GM12878 (cell line): ENCODE measurements at regions not wholly inside any gene's neighbourhood (a gene's known extent, or its start where the extent isn't known, plus 50 kb on each side); places are given as distances from the start of the nearest gene placed in this dataset.

Experiments used
- ATAC-seq: fragments of 200-7000 bp; cut with Tn5 transposase; 3 replicates; pipeline ENCODE4 v1.9.1; 2020; ENCODE audit warnings: mild to moderate bottlenecking, moderate library complexity
- BruUV-seq: library from RNA; stranded (reverse); fragments of 400-500 nt; replicated peaks from 2 replicates; lab custom pipeline; 2021; lab: Mats Ljungman, UMichigan
- CTCF ChIA-PET: fragments of 300-600 bp; sonication (Branson Sonifier 250); formaldehyde crosslinking; extraction: SDS; loops from one replicate; lab custom pipeline; 2021; ENCODE audit warnings: inconsistent platforms; lab: Yijun Ruan, JAX
- POLR2A ChIA-PET: fragments of 350-600 bp; formaldehyde crosslinking; extraction: SDS; loops from one replicate; lab custom pipeline; 2021; ENCODE audit warnings: inconsistent platforms; lab: Charles Lee
- RAD21 ChIA-PET: fragments of 300-600 bp; sonication (Branson Sonifier 250); formaldehyde crosslinking; loops from one replicate; lab custom pipeline; 2023; ENCODE audit warnings: antibody characterized with exemption; ENCODE audit not compliant: unreplicated experiment; lab: Charles Lee
- SMC1A ChIA-PET: fragments of 300-600 bp; sonication (Branson Sonifier 250); formaldehyde crosslinking; loops from one replicate; lab custom pipeline; 2023; ENCODE audit not compliant: unreplicated experiment, uncharacterized antibody; lab: Charles Lee
- DNase-seq: peaks from one replicate; pipeline ENCODE4 v3.0.0-alpha.2; 2011; ENCODE audit warnings: low read depth, low spot score
- FAIRE-seq: peaks from 3 replicates; lab custom pipeline; 2011; peaks lifted over from hg19 to GRCh38; lab: Jason Lieb, UNC
- H2AFZ ChIP-seq: 2 replicates; pipeline ENCODE4 v1.6.0; 2011; ENCODE audit warnings: low read depth, low read length, control low read depth; ENCODE audit not compliant: control insufficient read depth
- H3K27ac ChIP-seq: 2 replicates; pipeline ENCODE4 v1.5.1; 2011; ENCODE audit warnings: control low read depth; ENCODE audit not compliant: control insufficient read depth, insufficient read depth
- H3K27me3 ChIP-seq, 2 experiments: replicated peaks in 1 of 2; 2 replicates each; pipeline versions ENCODE4 v1.6.0 to v1.6.1; 2011; ENCODE audit warnings: low read length in 1 of 2; ENCODE audit not compliant: control insufficient read depth in 2 of 2, insufficient read depth in 2 of 2
- H3K36me3 ChIP-seq, 2 experiments: 2 replicates each; pipeline ENCODE4 v1.5.1; 2011; ENCODE audit warnings: low read length in 1 of 2; ENCODE audit not compliant: control insufficient read depth in 2 of 2, insufficient read depth in 2 of 2
- H3K4me1 ChIP-seq: 2 replicates; pipeline ENCODE4 v1.6.1; 2011; ENCODE audit warnings: mild to moderate bottlenecking, low read length, moderate library complexity, mixed read lengths; ENCODE audit not compliant: control insufficient read depth, insufficient read depth
- H3K4me2 ChIP-seq: 2 replicates; pipeline ENCODE4 v1.6.0; 2011; ENCODE audit warnings: control low read depth; ENCODE audit not compliant: control insufficient read depth, insufficient read depth
- H3K4me3 ChIP-seq: fragments of 200-600 bp; sonication (generic); 2 replicates; pipeline ENCODE4 v1.5.1; 2016
- H3K79me2 ChIP-seq: 2 replicates; pipeline ENCODE4 v1.6.0; 2011; ENCODE audit warnings: low read length; ENCODE audit not compliant: control insufficient read depth, insufficient read depth
- H3K9ac ChIP-seq: 2 replicates; pipeline ENCODE4 v1.8.0; 2011; ENCODE audit warnings: low read length, control low read depth, mixed read lengths; ENCODE audit not compliant: control insufficient read depth, insufficient read depth
- H3K9me3 ChIP-seq: replicated peaks from 3 replicates; pipeline ENCODE4 v1.5.1; 2011; ENCODE audit warnings: mild to moderate bottlenecking, low read length; ENCODE audit not compliant: control insufficient read depth, insufficient read depth
- H4K20me1 ChIP-seq: 2 replicates; pipeline ENCODE4 v1.6.0; 2011; ENCODE audit not compliant: control insufficient read depth, insufficient read depth
- DPF2 ChIP-seq: fragments of 450-650 bp; IDR thresholded peaks from 2 replicates; pipeline ENCODE4 v1.6.1; 2017; ENCODE audit warnings: mild to moderate bottlenecking
- HCFC1 ChIP-seq: fragments of 150-350 bp; IDR thresholded peaks from 2 replicates; pipeline ENCODE4 v1.6.1; 2014; ENCODE audit warnings: low read length
- NFYA ChIP-seq: IDR thresholded peaks from 2 replicates; pipeline ENCODE4 v1.6.1; 2011; ENCODE audit warnings: low read depth, mild to moderate bottlenecking, low read length, improper control_type of control experiment, borderline replicate concordance
- PBX3 ChIP-seq: IDR thresholded peaks from 2 replicates; pipeline ENCODE4 v1.6.1; 2011; ENCODE audit warnings: mild to moderate bottlenecking, low read depth, low read length, moderate library complexity; ENCODE audit not compliant: insufficient replicate concordance
- SUPT20H ChIP-seq: IDR thresholded peaks from 2 replicates; pipeline ENCODE4 v1.6.1; 2011; ENCODE audit warnings: low read depth, mild to moderate bottlenecking, low read length, moderate library complexity, borderline replicate concordance; ENCODE audit not compliant: control insufficient read depth
- ZBTB33 ChIP-seq: fragments of 450-650 bp; IDR thresholded peaks from 2 replicates; pipeline ENCODE4 v1.6.1; 2017; ENCODE audit warnings: mild to moderate bottlenecking
- ZNF217 ChIP-seq: fragments of 450-650 bp; IDR thresholded peaks from 2 replicates; pipeline ENCODE4 v1.6.1; 2017; ENCODE audit warnings: antibody characterized with exemption, mild to moderate bottlenecking
- WGBS: methylation state at CpG from one replicate; pipeline ENCODE4 v1.1.6; 2016; ENCODE audit warnings: low lambda C conversion rate; ENCODE audit not compliant: insufficient replicate concordance, insufficient coverage; ENCODE audit errors: missing lambda C conversion rate; 5-methylcytosine and 5-hydroxymethylcytosine counted together
- in situ Hi-C: fragments of 300-500 bp; cut with MboI; formaldehyde crosslinking; loops from 9 replicates; pipeline ENCODE4 v1.14.3; 2018; ENCODE audit warnings: mixed read lengths
- intact Hi-C: fragments of 100-400 bp; cut with micrococcal nuclease; formaldehyde crosslinking; loops from one replicate; pipeline ENCODE4 v1.14.2; 2022; ENCODE audit not compliant: unreplicated experiment
- TF ChIP-seq, protein P1 (sequence below): fragments of 450-650 bp; formaldehyde crosslinking; IDR thresholded peaks from 2 replicates; pipeline ENCODE4 v1.4.0; 2022; ENCODE audit warnings: mild to moderate bottlenecking, moderate library complexity

DNA sequence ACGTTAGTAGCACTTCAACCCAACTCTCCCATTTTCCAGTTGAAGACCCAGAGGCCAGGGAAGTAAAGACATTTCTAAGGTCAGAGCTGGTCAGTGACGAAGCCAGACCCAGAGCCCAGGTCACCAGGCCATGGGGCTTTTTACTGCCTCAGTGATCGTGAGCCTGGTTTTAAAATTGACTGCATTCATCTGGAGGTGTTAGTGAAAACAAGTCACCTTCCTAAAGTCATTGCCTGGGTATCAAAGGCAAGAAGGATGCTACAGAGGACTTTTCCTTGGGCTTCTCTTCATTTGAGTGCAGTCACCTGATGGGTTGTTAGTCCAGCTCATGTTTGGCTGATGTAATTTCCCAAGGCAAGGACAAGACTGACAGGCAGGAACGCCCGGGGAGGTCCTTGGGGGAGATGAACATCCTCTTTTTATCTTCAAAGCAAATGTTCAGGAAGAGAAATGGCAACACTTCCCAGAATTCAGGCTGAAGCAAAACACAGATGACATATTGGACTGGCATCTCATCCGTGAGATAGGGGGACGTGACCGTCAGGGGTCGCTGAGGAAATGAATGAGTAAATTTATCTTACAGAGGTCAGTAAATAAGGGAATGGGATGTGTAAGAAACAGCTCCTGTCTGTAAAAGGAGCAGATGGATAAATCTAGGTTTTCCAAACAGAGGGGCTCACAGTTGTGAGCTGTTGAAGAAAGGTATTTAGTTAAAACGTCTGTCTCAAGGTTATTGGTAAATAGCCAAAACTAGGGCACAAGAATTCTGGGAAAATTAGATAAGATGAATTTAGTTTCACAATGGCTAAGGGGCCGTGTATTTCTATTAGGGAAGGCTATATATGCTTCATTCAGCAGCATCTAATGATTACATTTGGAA lies 201.2 kb downstream of the OPA1 start:
- in situ Hi-C loops (no loop called here), intact Hi-C loops (no loop called here)
- FAIRE-seq (no peak), DNase-seq (no peak), ATAC-seq (no peak)
- ChIA-PET RAD21 (no interaction called here), POLR2A (no interaction called here), CTCF (no interaction called here), SMC1A (no interaction called here)
- Histone ChIP-seq H3K4me3 (no peak overlapping the region), H3K9ac (no peak overlapping the region), H3K79me2 (no peaks in the 10 kb centered on the region), H3K4me2 (no peak overlapping the region), H3K36me3 (no peaks in the 10 kb centered on the region), H3K4me1 (no peaks in the 10 kb centered on the region), H3K27me3 (no peaks in the 10 kb centered on the region), H2AFZ (no peak overlapping the region), H3K27ac (no peak overlapping the region), H3K9me3 (no peaks in the 10 kb centered on the region), H4K20me1 (no peaks in the 10 kb centered on the region)
- 12% methylated on average over 11 of the region's 11 CpGs for WGBS
- TF ChIP-seq PBX3: no peak
- TF ChIP-seq DPF2: no peak
- no peak for TF ChIP-seq ZNF217
- no peak for TF ChIP-seq SUPT20H
- BruUV-seq: no TSS peak

DNA sequence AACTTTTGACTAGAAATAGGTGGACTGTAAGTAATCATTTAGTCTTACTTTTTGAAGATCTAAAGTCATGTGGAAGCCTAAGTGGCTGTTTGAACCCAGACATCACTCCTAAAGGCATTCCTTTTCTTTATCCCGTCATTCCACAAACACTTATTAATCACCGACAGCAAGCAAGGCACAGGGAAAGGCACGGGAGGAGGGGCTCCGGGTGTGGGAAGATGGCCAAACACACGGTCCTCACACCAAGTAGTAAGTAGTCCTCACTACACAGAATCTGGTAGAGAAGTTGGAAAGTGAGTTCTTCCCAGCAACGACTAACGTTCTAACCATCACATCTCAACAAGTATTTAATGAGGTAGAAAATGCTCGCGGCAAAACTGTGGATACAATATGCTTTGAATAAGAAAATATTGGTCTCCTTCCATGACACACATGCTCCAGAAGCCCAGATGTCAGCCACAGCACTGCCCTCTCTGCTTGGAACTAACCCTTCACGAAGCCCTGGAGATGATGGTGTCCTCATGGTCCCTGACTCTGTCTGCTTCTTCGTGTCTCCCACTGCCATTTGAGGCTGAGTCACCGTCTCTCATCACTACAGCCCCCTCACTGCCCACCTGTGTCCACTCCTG lies 202.2 kb downstream of the OPA1 start:
- H3K27ac ChIP-seq: no peak overlapping the region
- DNase-seq (no peak), ATAC-seq (no peak), FAIRE-seq (no peak)
- intact Hi-C loops (no loop called here), in situ Hi-C loops (no loop called here)
- no peaks in the 10 kb centered on the region for H4K20me1 ChIP-seq
- no peaks in the 10 kb centered on the region for H3K79me2 ChIP-seq
- H3K4me2 ChIP-seq: no peak overlapping the region
- no TSS peak for BruUV-seq
- CTCF ChIA-PET: no interaction called here
- no peaks in the 10 kb centered on the region for H3K36me3 ChIP-seq
- SMC1A ChIA-PET: no interaction called here
- RAD21 ChIA-PET: no interaction called here
- TF ChIP-seq, protein P1, sequence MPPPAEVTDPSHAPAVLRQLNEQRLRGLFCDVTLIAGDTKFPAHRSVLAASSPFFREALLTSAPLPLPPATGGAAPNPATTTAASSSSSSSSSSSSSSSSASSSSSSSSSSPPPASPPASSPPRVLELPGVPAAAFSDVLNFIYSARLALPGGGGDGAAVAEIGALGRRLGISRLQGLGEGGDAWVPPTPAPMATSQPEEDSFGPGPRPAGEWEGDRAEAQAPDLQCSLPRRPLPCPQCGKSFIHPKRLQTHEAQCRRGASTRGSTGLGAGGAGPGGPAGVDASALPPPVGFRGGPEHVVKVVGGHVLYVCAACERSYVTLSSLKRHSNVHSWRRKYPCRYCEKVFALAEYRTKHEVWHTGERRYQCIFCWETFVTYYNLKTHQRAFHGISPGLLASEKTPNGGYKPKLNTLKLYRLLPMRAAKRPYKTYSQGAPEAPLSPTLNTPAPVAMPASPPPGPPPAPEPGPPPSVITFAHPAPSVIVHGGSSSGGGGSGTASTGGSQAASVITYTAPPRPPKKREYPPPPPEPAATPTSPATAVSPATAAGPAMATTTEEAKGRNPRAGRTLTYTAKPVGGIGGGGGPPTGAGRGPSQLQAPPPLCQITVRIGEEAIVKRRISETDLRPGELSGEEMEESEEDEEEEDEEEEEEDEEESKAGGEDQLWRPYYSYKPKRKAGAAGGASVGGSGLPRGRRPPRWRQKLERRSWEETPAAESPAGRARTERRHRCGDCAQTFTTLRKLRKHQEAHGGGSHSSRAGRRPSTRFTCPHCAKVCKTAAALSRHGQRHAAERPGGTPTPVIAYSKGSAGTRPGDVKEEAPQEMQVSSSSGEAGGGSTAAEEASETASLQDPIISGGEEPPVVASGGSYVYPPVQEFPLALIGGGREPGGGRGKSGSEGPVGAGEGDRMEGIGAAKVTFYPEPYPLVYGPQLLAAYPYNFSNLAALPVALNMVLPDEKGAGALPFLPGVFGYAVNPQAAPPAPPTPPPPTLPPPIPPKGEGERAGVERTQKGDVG (CRISPR knock-in tag): no peak
- TF ChIP-seq HCFC1: no peak
- no peak for TF ChIP-seq ZBTB33
- TF ChIP-seq NFYA: no peak
- no peak overlapping the region for H3K4me3 ChIP-seq
- no peak overlapping the region for H3K9ac ChIP-seq
- POLR2A ChIA-PET: no interaction called here
- no peaks in the 10 kb centered on the region for H3K27me3 ChIP-seq
- WGBS: 59% methylated on average over 12 of the region's 12 CpGs
- H3K4me1 ChIP-seq: no peaks in the 10 kb centered on the region
- H3K9me3 ChIP-seq: no peaks in the 10 kb centered on the region
- H2AFZ ChIP-seq: no peak overlapping the region
